ENCODE measurements at regions not wholly inside any gene's neighbourhood (a gene's known extent, or its start where the extent isn't known, plus 50 kb on each side); places are given as distances from the start of the nearest gene placed in this dataset.

GRCh38 chr2:51247252-51247805 lies 215.4 kb upstream of the NRXN1 start:
- TF ChIP-seq, protein P1, sequence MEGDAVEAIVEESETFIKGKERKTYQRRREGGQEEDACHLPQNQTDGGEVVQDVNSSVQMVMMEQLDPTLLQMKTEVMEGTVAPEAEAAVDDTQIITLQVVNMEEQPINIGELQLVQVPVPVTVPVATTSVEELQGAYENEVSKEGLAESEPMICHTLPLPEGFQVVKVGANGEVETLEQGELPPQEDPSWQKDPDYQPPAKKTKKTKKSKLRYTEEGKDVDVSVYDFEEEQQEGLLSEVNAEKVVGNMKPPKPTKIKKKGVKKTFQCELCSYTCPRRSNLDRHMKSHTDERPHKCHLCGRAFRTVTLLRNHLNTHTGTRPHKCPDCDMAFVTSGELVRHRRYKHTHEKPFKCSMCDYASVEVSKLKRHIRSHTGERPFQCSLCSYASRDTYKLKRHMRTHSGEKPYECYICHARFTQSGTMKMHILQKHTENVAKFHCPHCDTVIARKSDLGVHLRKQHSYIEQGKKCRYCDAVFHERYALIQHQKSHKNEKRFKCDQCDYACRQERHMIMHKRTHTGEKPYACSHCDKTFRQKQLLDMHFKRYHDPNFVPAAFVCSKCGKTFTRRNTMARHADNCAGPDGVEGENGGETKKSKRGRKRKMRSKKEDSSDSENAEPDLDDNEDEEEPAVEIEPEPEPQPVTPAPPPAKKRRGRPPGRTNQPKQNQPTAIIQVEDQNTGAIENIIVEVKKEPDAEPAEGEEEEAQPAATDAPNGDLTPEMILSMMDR (IDR thresholded peaks at IDR 0.05) = no peak
- TF ChIP-seq POLR2A (IDR thresholded peaks at IDR 0.05) = no peak

Measured in lower leg skin (tissue), 3 donors.